A549 (cell line): ENCODE measurements at regions not wholly inside any gene's neighbourhood (a gene's known extent, or its start where the extent isn't known, plus 50 kb on each side); places are given as distances from the start of the nearest gene placed in this dataset.

Experiments
- ATAC-seq, 2 experiments: fragments of 200-7000 bp in 1 of 2; fragments of >200 bp in 1 of 2; cut with Nextera tagmentation in 1 of 2; cut with Tn5 transposase in 1 of 2; 3 replicates each; pipeline versions ENCODE4 v1.8.0 to v1.9.1; 2018 to 2020; ENCODE audit warnings: mild to moderate bottlenecking in 1 of 2, moderate library complexity in 1 of 2
- CTCF ChIA-PET: fragments of 300-600 bp; sonication (Branson Sonifier 250); formaldehyde crosslinking; extraction: SDS; loops from one replicate; lab custom pipeline; 2021; ENCODE audit warnings: antibody characterized with exemption, inconsistent platforms; lab: Yijun Ruan, JAX
- POLR2A ChIA-PET: fragments of 350-600 bp; formaldehyde crosslinking; extraction: SDS; loops from one replicate; lab custom pipeline; 2021; ENCODE audit warnings: antibody characterized with exemption, inconsistent platforms; lab: Yijun Ruan, JAX
- DNase-seq, 2 experiments: peaks; one replicate each; pipeline versions ENCODE4 v3.0.0 to v3.0.0-alpha.2; 2011 to 2016; ENCODE audit warnings: low read depth in 1 of 2, low spot score in 1 of 2
- FAIRE-seq: peaks from 2 replicates; lab custom pipeline; 2011; peaks lifted over from hg19 to GRCh38; lab: Jason Lieb, UNC
- H3K27ac ChIP-seq, 2 experiments: fragments of >200 bp; sonication (Bioruptor Twin); formaldehyde crosslinking; 3 replicates each; pipeline ENCODE4 v1.5.1; 2016 to 2017
- H3K4me1 ChIP-seq: fragments of >200 bp; sonication (Bioruptor Twin); formaldehyde crosslinking; 3 replicates; pipeline ENCODE4 v1.6.1; 2016
- H3K4me2 ChIP-seq: fragments of >200 bp; sonication (Bioruptor Twin); formaldehyde crosslinking; 3 replicates; pipeline ENCODE4 v1.6.1; 2016
- H3K4me3 ChIP-seq: fragments of >200 bp; sonication (Bioruptor Twin); formaldehyde crosslinking; 3 replicates; pipeline ENCODE4 v1.5.1; 2016
- H3K9me3 ChIP-seq: fragments of >200 bp; sonication (Bioruptor Twin); formaldehyde crosslinking; 3 replicates; pipeline ENCODE4 v1.6.1; 2016
- CEBPB ChIP-seq, 2 experiments: fragments of >200 bp in 1 of 2; sonication (Bioruptor Twin) in 1 of 2; formaldehyde crosslinking in 1 of 2; IDR thresholded peaks; 2 replicates each; pipeline ENCODE4 v1.6.1; 2012 to 2016
- CHD4 ChIP-seq: fragments of 200-600 bp; sonication (generic); IDR thresholded peaks from 2 replicates; pipeline ENCODE4 v1.6.1; 2016; ENCODE audit warnings: antibody characterized with exemption, mild to moderate bottlenecking, borderline replicate concordance
- EHMT2 ChIP-seq: fragments of 200-600 bp; sonication (generic); IDR thresholded peaks from 2 replicates; pipeline ENCODE4 v1.6.1; 2016; ENCODE audit warnings: antibody characterized with exemption, low read depth, mild to moderate bottlenecking, moderate library complexity
- ESRRA ChIP-seq: fragments of 150-350 bp; IDR thresholded peaks from 2 replicates; pipeline ENCODE4 v1.6.1; 2014; ENCODE audit warnings: mild to moderate bottlenecking, low read length, borderline replicate concordance
- FOXS1 ChIP-seq: fragments of 250-450 bp; sonication (Bioruptor Pico); IDR thresholded peaks from 2 replicates; pipeline ENCODE4 v1.5.0; 2020; ENCODE audit warnings: mild to moderate bottlenecking, moderate library complexity
- HDAC2 ChIP-seq: fragments of 200-600 bp; sonication (generic); IDR thresholded peaks from 2 replicates; pipeline ENCODE4 v1.6.1; 2016
- HOXA7 ChIP-seq: fragments of 250-450 bp; sonication (Bioruptor Pico); IDR thresholded peaks from 2 replicates; pipeline ENCODE4 v1.5.0; 2020; ENCODE audit warnings: mild to moderate bottlenecking, moderate library complexity
- HOXB5 ChIP-seq: fragments of 250-450 bp; sonication (Bioruptor Pico); IDR thresholded peaks from 2 replicates; pipeline ENCODE4 v1.5.0; 2020; ENCODE audit warnings: mild to moderate bottlenecking, moderate library complexity
- JUN ChIP-seq, 2 experiments: fragments of >200 bp; sonication (Bioruptor Twin); formaldehyde crosslinking; IDR thresholded peaks; 2 replicates in 1 of 2; 3 replicates in 1 of 2; pipeline ENCODE4 v1.6.1; 2016 to 2017
- JUNB ChIP-seq: fragments of >200 bp; sonication (Bioruptor Twin); formaldehyde crosslinking; IDR thresholded peaks from 2 replicates; pipeline ENCODE4 v1.6.1; 2016
- KDM5A ChIP-seq: fragments of 200-600 bp; sonication (generic); IDR thresholded peaks from 2 replicates; pipeline ENCODE4 v1.6.1; 2016; ENCODE audit warnings: antibody characterized with exemption, mild to moderate bottlenecking
- MAFK ChIP-seq: fragments of 450-650 bp; IDR thresholded peaks from 2 replicates; pipeline ENCODE4 v1.6.1; 2014; ENCODE audit not compliant: partially characterized antibody
- MAZ ChIP-seq: fragments of 150-350 bp; IDR thresholded peaks from 2 replicates; pipeline ENCODE4 v1.6.1; 2014; ENCODE audit warnings: antibody characterized with exemption, low read depth, low read length, borderline replicate concordance
- MYC ChIP-seq: IDR thresholded peaks from 2 replicates; pipeline ENCODE4 v1.6.1; 2012; ENCODE audit warnings: mild to moderate bottlenecking, inconsistent platforms, low read length, improper control_type of control experiment, borderline replicate concordance
- NFE2L2 ChIP-seq: fragments of 150-350 bp; conservative IDR thresholded peaks from 2 replicates; pipeline ENCODE4 v1.6.1; 2014; ENCODE audit warnings: low read length
- PHF8 ChIP-seq: fragments of 200-600 bp; sonication (generic); IDR thresholded peaks from 2 replicates; pipeline ENCODE4 v1.6.1; 2016; ENCODE audit warnings: low read depth, mild to moderate bottlenecking, antibody characterized with exemption, moderate library complexity, borderline replicate concordance
- POLR2A ChIP-seq: IDR thresholded peaks from 2 replicates; pipeline ENCODE4 v1.6.1; 2012; ENCODE audit warnings: mild to moderate bottlenecking, low read length
- RCOR1 ChIP-seq: fragments of 150-350 bp; IDR thresholded peaks from 2 replicates; pipeline ENCODE4 v1.6.1; 2014; ENCODE audit warnings: antibody characterized with exemption, low read length, low read depth
- SMC3 ChIP-seq: fragments of >200 bp; sonication (Bioruptor Twin); formaldehyde crosslinking; IDR thresholded peaks from 3 replicates; pipeline ENCODE4 v1.6.1; 2018; ENCODE audit warnings: inconsistent platforms
- TFCP2L1 ChIP-seq: fragments of 250-450 bp; sonication (Bioruptor Pico); IDR thresholded peaks from 2 replicates; pipeline ENCODE4 v1.5.0; 2021; ENCODE audit warnings: mild to moderate bottlenecking
- TP53 ChIP-seq: fragments of 250-450 bp; sonication (Bioruptor Pico); IDR thresholded peaks from 2 replicates; pipeline ENCODE4 v1.5.0; 2021; ENCODE audit warnings: mild to moderate bottlenecking, moderate library complexity
- ZC3H11A ChIP-seq: fragments of 450-650 bp; IDR thresholded peaks from 2 replicates; pipeline ENCODE4 v1.6.1; 2014; ENCODE audit warnings: antibody characterized with exemption, mild to moderate bottlenecking
- ZFP36 ChIP-seq: fragments of 450-650 bp; IDR thresholded peaks from 2 replicates; pipeline ENCODE4 v1.6.1; 2014; ENCODE audit warnings: borderline replicate concordance; ENCODE audit not compliant: partially characterized antibody
- ZNF302 ChIP-seq: fragments of 250-450 bp; sonication (Bioruptor Pico); IDR thresholded peaks from 2 replicates; pipeline ENCODE4 v1.9.0; 2021; ENCODE audit warnings: inconsistent platforms, mild to moderate bottlenecking, moderate library complexity
- ZSCAN20 ChIP-seq: fragments of 250-450 bp; sonication (Bioruptor Pico); IDR thresholded peaks from 2 replicates; pipeline ENCODE4 v1.8.0; 2022; ENCODE audit warnings: mild to moderate bottlenecking, moderate library complexity
- WGBS: methylation state at CpG from one replicate; pipeline ENCODE4 v1.1.6; 2017; ENCODE audit errors: missing lambda C conversion rate; 5-methylcytosine and 5-hydroxymethylcytosine counted together
- TF ChIP-seq, protein P1 (sequence below): fragments of 200-600 bp; sonication (generic); IDR thresholded peaks from 2 replicates; pipeline ENCODE4 v1.6.1; 2016; ENCODE audit warnings: antibody characterized with exemption, mild to moderate bottlenecking, moderate library complexity

DNA sequence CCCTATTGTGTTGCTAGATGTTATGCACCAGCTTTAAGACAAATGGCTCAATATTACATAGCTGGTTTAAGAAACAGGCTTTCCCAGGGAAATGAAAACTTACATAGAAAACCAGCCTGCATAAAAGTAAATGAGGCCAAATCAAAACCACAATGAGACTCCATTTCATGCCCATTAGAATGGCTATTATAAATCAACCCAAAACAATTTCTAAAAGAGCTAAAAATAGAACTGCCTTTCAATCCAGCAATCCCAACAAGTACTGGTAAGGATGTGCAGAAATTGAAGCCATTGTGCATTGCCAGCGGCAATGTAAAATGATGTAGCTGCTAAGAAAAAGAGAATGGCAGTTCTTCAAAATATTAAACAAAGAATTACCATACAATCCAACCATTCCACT lies 1170.0 kb upstream of the CDH9 start:
- ChIA-PET POLR2A (no interaction called here), CTCF (no interaction called here)
- Histone ChIP-seq H3K4me1 (no peaks in the 10 kb centered on the region), H3K4me3 (no peak overlapping the region), H3K9me3 (no peaks in the 10 kb centered on the region), H3K27ac (no peak overlapping the region), H3K4me2 (no peak overlapping the region)
- FAIRE-seq (no peak), DNase-seq (no peak), ATAC-seq (no peak)
- WGBS: 53% methylated on average over 1 of the region's 1 CpG
- TF ChIP-seq CEBPB (IDR thresholded peaks at IDR 0.05): no peak
- TF ChIP-seq ZSCAN20 (CRISPR knock-in tag): no peak
- TF ChIP-seq POLR2A: no peak
- no peak for TF ChIP-seq MYC
- TF ChIP-seq PHF8: no peak
- TF ChIP-seq ESRRA: no peak
- TF ChIP-seq HOXB5 (CRISPR knock-in tag): no peak
- TF ChIP-seq ZC3H11A: no peak
- no peak for TF ChIP-seq TP53 (CRISPR knock-in tag)
- no peak for TF ChIP-seq FOXS1 (CRISPR knock-in tag)
- TF ChIP-seq NFE2L2: no peak
- TF ChIP-seq SMC3: no peak
- TF ChIP-seq, protein P1, sequence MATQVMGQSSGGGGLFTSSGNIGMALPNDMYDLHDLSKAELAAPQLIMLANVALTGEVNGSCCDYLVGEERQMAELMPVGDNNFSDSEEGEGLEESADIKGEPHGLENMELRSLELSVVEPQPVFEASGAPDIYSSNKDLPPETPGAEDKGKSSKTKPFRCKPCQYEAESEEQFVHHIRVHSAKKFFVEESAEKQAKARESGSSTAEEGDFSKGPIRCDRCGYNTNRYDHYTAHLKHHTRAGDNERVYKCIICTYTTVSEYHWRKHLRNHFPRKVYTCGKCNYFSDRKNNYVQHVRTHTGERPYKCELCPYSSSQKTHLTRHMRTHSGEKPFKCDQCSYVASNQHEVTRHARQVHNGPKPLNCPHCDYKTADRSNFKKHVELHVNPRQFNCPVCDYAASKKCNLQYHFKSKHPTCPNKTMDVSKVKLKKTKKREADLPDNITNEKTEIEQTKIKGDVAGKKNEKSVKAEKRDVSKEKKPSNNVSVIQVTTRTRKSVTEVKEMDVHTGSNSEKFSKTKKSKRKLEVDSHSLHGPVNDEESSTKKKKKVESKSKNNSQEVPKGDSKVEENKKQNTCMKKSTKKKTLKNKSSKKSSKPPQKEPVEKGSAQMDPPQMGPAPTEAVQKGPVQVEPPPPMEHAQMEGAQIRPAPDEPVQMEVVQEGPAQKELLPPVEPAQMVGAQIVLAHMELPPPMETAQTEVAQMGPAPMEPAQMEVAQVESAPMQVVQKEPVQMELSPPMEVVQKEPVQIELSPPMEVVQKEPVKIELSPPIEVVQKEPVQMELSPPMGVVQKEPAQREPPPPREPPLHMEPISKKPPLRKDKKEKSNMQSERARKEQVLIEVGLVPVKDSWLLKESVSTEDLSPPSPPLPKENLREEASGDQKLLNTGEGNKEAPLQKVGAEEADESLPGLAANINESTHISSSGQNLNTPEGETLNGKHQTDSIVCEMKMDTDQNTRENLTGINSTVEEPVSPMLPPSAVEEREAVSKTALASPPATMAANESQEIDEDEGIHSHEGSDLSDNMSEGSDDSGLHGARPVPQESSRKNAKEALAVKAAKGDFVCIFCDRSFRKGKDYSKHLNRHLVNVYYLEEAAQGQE: no peak
- no peak for TF ChIP-seq JUNB
- no peak for TF ChIP-seq CHD4

DNA sequence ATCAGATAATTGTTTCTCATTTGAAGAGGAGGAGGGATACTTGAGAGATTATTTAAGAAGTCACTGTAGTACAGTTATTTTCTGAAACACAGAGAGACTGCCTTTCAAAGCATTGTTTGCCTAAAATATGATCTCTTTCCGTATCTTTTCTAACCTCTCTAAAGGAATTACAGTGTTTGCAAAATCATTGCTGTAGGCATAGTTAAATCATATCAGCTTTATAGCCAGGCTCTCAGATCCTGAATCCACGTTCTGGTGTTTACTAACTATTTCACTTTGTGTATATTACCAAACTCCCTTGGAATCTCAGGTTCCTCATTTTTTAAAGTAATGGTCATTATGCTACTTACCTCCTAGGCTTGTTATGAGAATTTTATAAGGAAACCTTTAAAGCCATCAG lies 1151.6 kb upstream of the CDH9 start:
- H3K27ac ChIP-seq: peak overlapping the region in 1 of 2 experiments; percentile 36; a peak in 1 of 6 replicates
- H3K4me1 ChIP-seq: peaks cover 7% of the 10 kb centered on the region; the same call in 1 of the 3 replicates
- FAIRE-seq (no peak), DNase-seq (peak in 1 of 2 experiments; percentile 29), ATAC-seq (no peak)
- no peaks in the 10 kb centered on the region for H3K9me3 ChIP-seq
- H3K4me3 ChIP-seq: no peak overlapping the region
- ChIA-PET CTCF (no interaction called here), POLR2A (no interaction called here)
- 4% methylated on average over 2 of the region's 2 CpGs for WGBS
- H3K4me2 ChIP-seq: peak overlapping the region; percentile 58
- TF ChIP-seq HOXA7 (CRISPR knock-in tag) (no peak), MAFK (no peak), JUN (IDR thresholded peaks at IDR 0.05) (no peak), CEBPB (IDR thresholded peaks at IDR 0.05) (0 out of 4 replicates have a peak, but pooled peaks of 1 of the 2 experiments have one; percentile 23), RCOR1 (no peak)

DNA sequence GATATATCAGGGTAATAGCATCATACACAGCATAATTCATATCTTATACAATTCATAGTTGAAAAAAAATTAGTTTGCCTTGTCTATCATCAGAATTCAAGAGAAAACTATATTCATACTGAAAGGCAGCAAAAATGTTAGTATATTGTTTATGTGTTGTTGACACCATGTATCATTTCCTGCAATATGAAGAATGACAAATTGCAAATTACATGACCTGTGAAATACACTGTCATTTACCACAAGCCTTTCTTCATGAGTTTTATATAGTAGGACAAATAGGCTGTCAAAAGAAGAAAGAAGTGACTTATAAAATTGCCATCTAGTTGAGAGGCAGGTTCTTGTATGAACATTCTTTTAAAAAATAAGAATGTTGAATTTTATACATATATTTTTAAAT lies 1136.3 kb upstream of the CDH9 start:
- TF ChIP-seq KDM5A (no peak), TFCP2L1 (CRISPR knock-in tag) (no peak), ZNF302 (CRISPR knock-in tag) (no peak), ZFP36 (no peak), HDAC2 (no peak), EHMT2 (no peak), POLR2A (no peak), MAZ (no peak), FOXS1 (CRISPR knock-in tag) (no peak)
- ChIA-PET POLR2A (no interaction called here), CTCF (no interaction called here)
- H3K4me3 ChIP-seq: no peak overlapping the region
- FAIRE-seq (no peak), DNase-seq (no peak), ATAC-seq (no peak)
- H3K4me2 ChIP-seq: no peak overlapping the region
- no peaks in the 10 kb centered on the region for H3K9me3 ChIP-seq
- H3K4me1 ChIP-seq: no peaks in the 10 kb centered on the region
- H3K27ac ChIP-seq: no peak overlapping the region
